Neutrophil (primary cell): ENCODE measurements at regions not wholly inside any gene's neighbourhood (a gene's known extent, or its start where the extent isn't known, plus 50 kb on each side); places are given as distances from the start of the nearest gene placed in this dataset.

Experiments
- H3K27ac ChIP-seq: fragments of 200-600 bp; sonication (generic); 2 replicates; pipeline ENCODE4 v1.5.1; 2016; ENCODE audit warnings: mild to moderate bottlenecking, moderate library complexity
- H3K27me3 ChIP-seq: fragments of 200-600 bp; sonication (generic); 2 replicates; pipeline ENCODE4 v1.6.0; 2016; ENCODE audit warnings: mild to moderate bottlenecking
- H3K36me3 ChIP-seq: fragments of 200-600 bp; sonication (generic); 2 replicates; pipeline ENCODE4 v1.5.1; 2017
- H3K4me1 ChIP-seq, 2 experiments: fragments of 200-600 bp in 1 of 2; sonication (generic) in 1 of 2; 1 replicate in 1 of 2; 2 replicates in 1 of 2; pipeline versions ENCODE4 v1.5.1 to v1.6.1; 2013 to 2016; ENCODE audit warnings: low read depth in 1 of 2, low read length in 1 of 2, mild to moderate bottlenecking in 1 of 2, moderate library complexity in 1 of 2; ENCODE audit not compliant: control insufficient read depth in 1 of 2, insufficient read depth in 1 of 2
- H3K4me3 ChIP-seq, 2 experiments: fragments of 200-600 bp in 1 of 2; sonication (generic) in 1 of 2; 1 replicate in 1 of 2; 2 replicates in 1 of 2; pipeline ENCODE4 v1.5.1; 2013 to 2016; ENCODE audit warnings: low read depth in 1 of 2, low read length in 1 of 2, mild to moderate bottlenecking in 1 of 2, moderate library complexity in 1 of 2
- H3K9me3 ChIP-seq: fragments of 200-600 bp; sonication (generic); 2 replicates; pipeline ENCODE4 v1.5.1; 2016
- CTCF ChIP-seq: fragments of 200-600 bp; sonication (generic); IDR thresholded peaks from 2 replicates; pipeline ENCODE4 v1.5.1; 2016; ENCODE audit warnings: antibody characterized with exemption

DNA sequence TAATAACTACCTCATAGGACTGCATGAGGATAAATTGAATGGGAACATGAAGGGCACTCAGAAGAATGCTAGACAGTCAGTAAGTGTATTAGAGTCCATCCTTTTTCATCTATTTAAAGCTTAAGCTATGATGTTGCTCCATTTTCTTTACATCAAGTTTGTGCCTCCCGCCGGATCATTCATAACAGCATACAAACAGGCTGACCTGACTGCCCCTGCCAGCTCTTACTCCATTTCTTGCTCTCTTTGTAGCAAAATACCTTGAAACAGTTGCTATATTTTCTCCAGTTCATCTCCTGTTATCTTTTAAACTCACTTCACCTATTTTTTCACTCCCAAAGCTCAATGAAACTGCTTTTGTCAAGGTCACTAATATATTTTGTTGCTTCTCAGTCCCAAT is 315.6 kb upstream of the ALCAM start:
- no peaks in the 10 kb centered on the region for H3K4me1 ChIP-seq
- no peak for TF ChIP-seq CTCF
- H3K27me3 ChIP-seq, result no peaks in the 10 kb centered on the region
- no peaks in the 10 kb centered on the region for H3K36me3 ChIP-seq
- H3K4me3 ChIP-seq, result no peak overlapping the region
- H3K9me3 ChIP-seq, result no peaks in the 10 kb centered on the region
- no peak overlapping the region for H3K27ac ChIP-seq

DNA sequence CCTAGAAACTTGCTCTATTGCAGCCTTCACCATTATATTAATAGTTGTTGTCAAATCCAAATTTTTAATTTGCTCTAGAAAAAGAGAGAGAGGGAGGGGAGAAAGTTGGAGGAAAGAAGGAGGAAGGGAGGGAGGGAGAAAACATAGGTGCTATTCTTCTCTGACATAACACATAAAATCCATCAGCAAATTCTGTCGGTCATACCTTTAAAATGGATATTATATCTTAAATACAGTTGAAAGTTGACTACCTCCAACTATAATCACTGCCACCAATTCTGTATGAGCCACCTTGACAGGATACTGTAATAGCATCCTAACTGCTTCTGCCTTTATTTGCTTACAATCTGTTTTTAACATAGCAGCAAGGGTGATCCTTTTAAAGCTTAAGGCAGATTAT is 314.7 kb upstream of the ALCAM start:
- Histone ChIP-seq H3K4me1 (no peaks in the 10 kb centered on the region), H3K4me3 (no peak overlapping the region), H3K27me3 (no peaks in the 10 kb centered on the region), H3K9me3 (no peaks in the 10 kb centered on the region), H3K36me3 (no peaks in the 10 kb centered on the region), H3K27ac (no peak overlapping the region)
- TF ChIP-seq CTCF, result no peak

DNA sequence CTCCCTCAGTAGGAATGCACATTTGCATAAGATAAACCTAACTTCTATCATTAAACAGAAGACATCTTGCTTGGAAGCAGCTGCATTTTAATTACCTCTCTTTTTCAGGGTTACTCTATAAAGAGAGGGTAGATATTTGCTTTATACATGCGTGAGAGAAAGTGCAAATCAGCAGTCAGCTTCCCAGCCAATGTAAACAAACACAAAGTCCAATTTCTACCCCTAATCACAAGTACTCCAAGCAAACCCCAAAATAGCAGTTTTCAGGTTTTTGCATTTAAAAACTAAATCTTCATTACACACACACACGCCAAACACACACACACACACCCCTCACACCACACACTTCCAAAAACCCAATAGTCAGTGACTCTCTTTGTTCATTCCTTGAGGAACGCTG is 303.9 kb upstream of the ALCAM start:
- Histone ChIP-seq H3K4me3 (no peak overlapping the region), H3K4me1 (no peaks in the 10 kb centered on the region), H3K9me3 (no peaks in the 10 kb centered on the region), H3K36me3 (no peaks in the 10 kb centered on the region), H3K27ac (no peak overlapping the region), H3K27me3 (no peaks in the 10 kb centered on the region)
- TF ChIP-seq CTCF, result no peak

DNA sequence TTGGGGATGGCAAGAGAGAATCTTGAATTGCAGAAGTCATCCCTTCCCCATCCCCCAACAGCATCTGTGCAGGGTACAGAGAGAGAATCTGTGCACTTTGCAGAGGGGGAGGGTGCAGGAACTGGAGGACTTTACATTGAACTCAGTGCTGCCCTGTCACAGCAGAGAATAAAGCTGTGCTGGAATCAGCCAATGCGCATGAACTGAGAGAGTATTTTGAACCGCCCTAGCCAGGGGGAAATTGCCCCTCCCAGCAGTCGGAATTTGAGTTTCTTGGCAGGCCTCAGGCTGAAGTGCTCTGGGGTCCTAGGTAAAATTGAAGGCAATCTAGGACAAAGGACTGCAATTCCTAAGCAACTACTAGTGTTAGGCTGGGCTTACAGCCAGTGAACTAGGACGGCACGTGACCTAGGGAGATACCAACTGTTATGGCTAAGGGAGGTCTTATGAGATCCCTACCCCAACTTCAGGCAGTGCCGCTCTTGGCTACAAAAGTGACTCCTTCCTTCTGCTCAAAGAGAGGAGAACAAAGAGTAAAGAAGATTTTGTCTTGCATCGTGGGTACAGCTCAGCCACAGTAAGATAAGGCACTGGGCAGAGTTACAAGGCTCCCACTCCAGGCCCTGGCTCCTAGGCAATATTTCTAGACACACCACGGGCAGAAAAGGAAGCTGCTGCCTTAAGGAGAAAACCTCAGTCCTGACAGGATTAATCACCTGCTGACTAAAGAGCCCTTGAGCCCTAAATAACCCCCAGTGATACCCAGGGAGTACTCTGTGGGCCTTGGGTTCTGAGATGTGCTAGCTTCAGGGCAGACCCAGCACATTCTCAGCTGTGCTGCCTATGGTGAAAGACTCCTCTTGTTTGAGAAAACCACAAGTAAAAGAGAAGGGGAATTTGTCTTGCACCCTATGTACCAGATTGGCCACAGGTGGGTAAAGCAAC is 300.5 kb upstream of the ALCAM start:
- TF ChIP-seq CTCF, result no peak
- H3K4me3 ChIP-seq, result no peak overlapping the region
- H3K27ac ChIP-seq, result no peak overlapping the region
- H3K27me3 ChIP-seq, result no peaks in the 10 kb centered on the region
- H3K36me3 ChIP-seq, result no peaks in the 10 kb centered on the region
- H3K9me3 ChIP-seq, result no peaks in the 10 kb centered on the region
- H3K4me1 ChIP-seq, result no peaks in the 10 kb centered on the region

DNA sequence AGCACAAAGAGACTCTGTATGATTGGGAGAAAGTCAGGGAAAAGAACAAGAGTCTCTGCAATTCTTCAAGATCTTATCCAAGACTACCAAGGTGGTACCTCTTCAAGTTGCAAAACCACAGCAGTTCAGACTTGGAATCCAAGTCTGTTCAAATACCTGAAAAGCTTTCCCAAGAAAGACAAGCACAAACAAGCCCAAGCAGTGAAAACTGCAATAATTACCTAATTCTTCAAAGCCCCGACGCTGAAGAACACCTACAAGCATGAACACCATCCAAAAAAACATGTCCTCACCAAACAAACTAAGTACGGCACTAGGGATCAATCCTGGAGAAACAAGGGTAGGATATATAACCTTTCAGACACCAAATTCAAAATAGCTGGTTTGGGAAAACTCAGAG is 299.3 kb upstream of the ALCAM start:
- no peak for TF ChIP-seq CTCF
- Histone ChIP-seq H3K9me3 (no peaks in the 10 kb centered on the region), H3K4me3 (no peak overlapping the region), H3K36me3 (no peaks in the 10 kb centered on the region), H3K4me1 (no peaks in the 10 kb centered on the region), H3K27me3 (no peaks in the 10 kb centered on the region), H3K27ac (no peak overlapping the region)
